Loucy (cell line): ENCODE measurements at regions not wholly inside any gene's neighbourhood (a gene's known extent, or its start where the extent isn't known, plus 50 kb on each side); places are given as distances from the start of the nearest gene placed in this dataset.

ENCODE experiments used
- H2AFZ ChIP-seq: fragments of 200-600 bp; sonication (generic); 2 replicates; pipeline ENCODE4 v1.6.0; 2016; ENCODE audit warnings: antibody characterized with exemption, mild to moderate bottlenecking, low read length, moderate library complexity
- H3F3A ChIP-seq: fragments of 200-600 bp; 2 replicates; pipeline ENCODE4 v1.6.0; 2016; ENCODE audit warnings: antibody characterized with exemption, low read depth, mild to moderate bottlenecking
- H3K27me3 ChIP-seq: fragments of 200-600 bp; sonication (generic); 2 replicates; pipeline ENCODE4 v1.6.1; 2014; ENCODE audit warnings: low read length, mild to moderate bottlenecking; ENCODE audit not compliant: insufficient read depth, poor library complexity, severe bottlenecking
- H3K36me3 ChIP-seq: fragments of 200-600 bp; sonication (generic); 2 replicates; pipeline ENCODE4 v1.6.1; 2016; ENCODE audit warnings: low read length; ENCODE audit not compliant: insufficient read depth
- H3K4me1 ChIP-seq: fragments of 200-600 bp; sonication (generic); 2 replicates; pipeline ENCODE4 v1.5.1; 2014; ENCODE audit warnings: low read length, mild to moderate bottlenecking; ENCODE audit not compliant: insufficient read depth, poor library complexity, severe bottlenecking
- H3K4me2 ChIP-seq: fragments of 200-600 bp; sonication (generic); 2 replicates; pipeline ENCODE4 v1.6.0; 2014; ENCODE audit warnings: antibody characterized with exemption, low read length, low read depth, mild to moderate bottlenecking; ENCODE audit not compliant: poor library complexity, severe bottlenecking
- H3K4me3 ChIP-seq: fragments of 200-600 bp; sonication (generic); 2 replicates; pipeline ENCODE4 v1.5.1; 2014; ENCODE audit warnings: low read length, mild to moderate bottlenecking, mixed read lengths; ENCODE audit not compliant: poor library complexity, severe bottlenecking
- H3K79me2 ChIP-seq: fragments of 200-600 bp; sonication (generic); 2 replicates; pipeline ENCODE4 v1.6.1; 2014; ENCODE audit warnings: low read length; ENCODE audit not compliant: insufficient read depth
- H3K9ac ChIP-seq: fragments of 200-600 bp; sonication (generic); 2 replicates; pipeline ENCODE4 v1.6.0; 2014; ENCODE audit warnings: mild to moderate bottlenecking, low read depth, low read length, moderate library complexity; ENCODE audit not compliant: poor library complexity, severe bottlenecking
- H3K9me2 ChIP-seq: fragments of 200-600 bp; sonication (generic); replicated peaks from 2 replicates; pipeline ENCODE4 v1.6.1; 2016; ENCODE audit warnings: low read depth, low read length, mixed read lengths
- H3K9me3 ChIP-seq: fragments of 200-600 bp; sonication (generic); 2 replicates; pipeline ENCODE4 v1.6.1; 2014; ENCODE audit warnings: mild to moderate bottlenecking, antibody characterized with exemption, low read length, low read depth; ENCODE audit not compliant: insufficient read depth
- H4K20me1 ChIP-seq: fragments of 200-600 bp; sonication (generic); 2 replicates; pipeline ENCODE4 v1.6.0; 2014; ENCODE audit warnings: antibody characterized with exemption, low read length, mild to moderate bottlenecking; ENCODE audit not compliant: insufficient read depth, poor library complexity, severe bottlenecking
- CTCF ChIP-seq: fragments of 200-600 bp; sonication (generic); conservative IDR thresholded peaks from 2 replicates; pipeline ENCODE4 v1.5.1; 2014; ENCODE audit warnings: mild to moderate bottlenecking, antibody characterized with exemption, low read length
- EZH2phosphoT487 ChIP-seq: fragments of 200-600 bp; IDR thresholded peaks from 2 replicates; pipeline ENCODE4 v1.6.1; 2018; ENCODE audit warnings: antibody characterized with exemption, mild to moderate bottlenecking, moderate library complexity, borderline replicate concordance

GRCh38 chr3:178960918-178961317 lies 110.7 kb downstream of the ZMAT3 start:
- no peak overlapping the region for H3K9ac ChIP-seq
- no peaks in the 10 kb centered on the region for H3F3A ChIP-seq
- no peaks in the 10 kb centered on the region for H3K79me2 ChIP-seq
- H3K9me3 ChIP-seq, result no peaks in the 10 kb centered on the region
- H3K36me3 ChIP-seq, result no peaks in the 10 kb centered on the region
- H2AFZ ChIP-seq, result no peak overlapping the region
- no peaks in the 10 kb centered on the region for H3K9me2 ChIP-seq
- no peak overlapping the region for H3K4me2 ChIP-seq
- H3K27me3 ChIP-seq, result no peaks in the 10 kb centered on the region
- peaks cover 7% of the 10 kb centered on the region for H3K4me1 ChIP-seq
- H3K4me3 ChIP-seq, result no peak overlapping the region
- TF ChIP-seq EZH2phosphoT487 (no peak), CTCF (no peak)
- no peaks in the 10 kb centered on the region for H4K20me1 ChIP-seq

GRCh38 chr3:178960181-178960580 lies 111.4 kb downstream of the ZMAT3 start:
- Histone ChIP-seq H3K36me3 (no peaks in the 10 kb centered on the region), H2AFZ (no peak overlapping the region)

GRCh38 chr3:178950676-178951075 lies 120.9 kb downstream of the ZMAT3 start:
- no peaks in the 10 kb centered on the region for H3K9me2 ChIP-seq

More at GRCh38 chr3:178960181-178960580, 111.4 kb downstream of the ZMAT3 start:
- H3F3A ChIP-seq, result no peaks in the 10 kb centered on the region
- no peaks in the 10 kb centered on the region for H4K20me1 ChIP-seq
- no peaks in the 10 kb centered on the region for H3K27me3 ChIP-seq
- H3K9ac ChIP-seq, result no peak overlapping the region
- H3K79me2 ChIP-seq, result no peaks in the 10 kb centered on the region
- no peaks in the 10 kb centered on the region for H3K9me3 ChIP-seq
- TF ChIP-seq EZH2phosphoT487 (no peak), CTCF (no peak)
- H3K4me1 ChIP-seq, result peaks cover 7% of the 10 kb centered on the region
- H3K4me2 ChIP-seq, result no peak overlapping the region
- no peak overlapping the region for H3K4me3 ChIP-seq
- no peaks in the 10 kb centered on the region for H3K9me2 ChIP-seq

More at GRCh38 chr3:178950676-178951075, 120.9 kb downstream of the ZMAT3 start:
- Histone ChIP-seq H3K4me2 (no peak overlapping the region), H3K4me3 (no peak overlapping the region), H3F3A (no peaks in the 10 kb centered on the region), H3K9me3 (no peaks in the 10 kb centered on the region), H4K20me1 (no peaks in the 10 kb centered on the region), H3K36me3 (no peaks in the 10 kb centered on the region), H2AFZ (no peak overlapping the region), H3K79me2 (no peaks in the 10 kb centered on the region), H3K4me1 (no peaks in the 10 kb centered on the region), H3K9ac (no peak overlapping the region), H3K27me3 (no peaks in the 10 kb centered on the region)
- TF ChIP-seq EZH2phosphoT487 (no peak), CTCF (no peak)
